ENCODE measurements at regions not wholly inside any gene's neighbourhood (a gene's known extent, or its start where the extent isn't known, plus 50 kb on each side); places are given as distances from the start of the nearest gene placed in this dataset.

GRCh38 chr15:31569836-31570235 is 243.2 kb downstream of the KLF13 start:
- no peaks in the 10 kb centered on the region for H4K20me1 ChIP-seq (ENCODE audit: control insufficient read depth, insufficient read depth, low read length, poor library complexity, severe bottlenecking)
- no peaks in the 10 kb centered on the region for H3K79me2 ChIP-seq (ENCODE audit: control insufficient read depth, insufficient read depth, low read length)
- H3K27me3 Mint-ChIP-seq: peaks cover 11% of the 10 kb centered on the region
- 95% methylated on average over 15 of the region's 17 CpGs for WGBS (ENCODE audit: insufficient coverage)
- no peaks in the 10 kb centered on the region for H3K4me1 ChIP-seq (ENCODE audit: control insufficient read depth in 2 of 2, insufficient read depth in 2 of 2, low read length in 2 of 2)
- H3K9ac ChIP-seq (ENCODE audit: low read length): no peak overlapping the region
- ChIA-PET CTCF (no interaction called here), POLR2A (no interaction called here)
- no peaks in the 10 kb centered on the region for H3K4me1 Mint-ChIP-seq
- no peaks in the 10 kb centered on the region for H3K27me3 ChIP-seq (replicated peaks in 1 of 4; ENCODE audit: control extremely low read depth in 1 of 4, control insufficient read depth in 3 of 4, insufficient read depth in 4 of 4, low read length in 3 of 4)
- H3K36me3 ChIP-seq (replicated peaks in 1 of 2; ENCODE audit: control extremely low read depth in 1 of 2, control insufficient read depth in 1 of 2, extremely low read depth in 1 of 2, insufficient read depth in 2 of 2, low read length in 1 of 2): no peaks in the 10 kb centered on the region
- H3K27ac ChIP-seq (ENCODE audit: low read length in 2 of 2): no peak overlapping the region
- no peak overlapping the region for H3K27ac Mint-ChIP-seq
- no peak for ATAC-seq (ENCODE audit: low read depth)
- H3K4me3 ChIP-seq (ENCODE audit: control extremely low read depth in 1 of 5, extremely low read depth in 1 of 5, insufficient read depth in 1 of 5, low read depth in 2 of 5, low read length in 4 of 5): no peak overlapping the region
- H2AFZ ChIP-seq (ENCODE audit: insufficient read depth, low read depth, low read length, poor library complexity, severe bottlenecking): no peak overlapping the region
- intact Hi-C loops (cut with micrococcal nuclease): no loop called here
- H3K9me3 ChIP-seq (ENCODE audit: control extremely low read depth in 1 of 3, control insufficient read depth in 2 of 3, insufficient read depth in 1 of 3, low read length in 2 of 3): peaks cover 0 to 14% (median 1%) of the 10 kb centered on the region in 3 donors
- no peak overlapping the region for H3K4me3 Mint-ChIP-seq
- H3K4me2 ChIP-seq (replicated peaks; ENCODE audit: low read depth, low read length, poor library complexity, severe bottlenecking): no peak overlapping the region
- no peak for DNase-seq
- H3K9me3 Mint-ChIP-seq (ENCODE audit: insufficient read depth): peaks cover 8% of the 10 kb centered on the region
- TF ChIP-seq EZH2 (IDR thresholded peaks at IDR 0.05; ENCODE audit: borderline replicate concordance, insufficient read depth, low read depth, low read length, poor library complexity, severe bottlenecking) (no peak), CTCF (IDR thresholded peaks at IDR 0.05) (no peak)

GRCh38 chr15:31570591-31570990 is 244.0 kb downstream of the KLF13 start:
- TF ChIP-seq CTCF (IDR thresholded peaks at IDR 0.05) (no peak), EZH2 (IDR thresholded peaks at IDR 0.05; ENCODE audit: borderline replicate concordance, insufficient read depth, low read depth, low read length, poor library complexity, severe bottlenecking) (no peak)
- peaks cover 8% of the 10 kb centered on the region for H3K9me3 Mint-ChIP-seq (ENCODE audit: insufficient read depth)
- Histone ChIP-seq H3K27ac (ENCODE audit: low read length in 2 of 2) (no peak overlapping the region), H3K4me3 (ENCODE audit: control extremely low read depth in 1 of 5, extremely low read depth in 1 of 5, insufficient read depth in 1 of 5, low read depth in 2 of 5, low read length in 4 of 5) (no peak overlapping the region), H3K9me3 (ENCODE audit: control extremely low read depth in 1 of 3, control insufficient read depth in 2 of 3, insufficient read depth in 1 of 3, low read length in 2 of 3) (peaks cover 0 to 14% (median 1%) of the 10 kb centered on the region in 3 donors), H2AFZ (ENCODE audit: insufficient read depth, low read depth, low read length, poor library complexity, severe bottlenecking) (no peak overlapping the region), H3K9ac (ENCODE audit: low read length) (no peak overlapping the region), H3K27me3 (replicated peaks in 1 of 4; ENCODE audit: control extremely low read depth in 1 of 4, control insufficient read depth in 3 of 4, insufficient read depth in 4 of 4, low read length in 3 of 4) (no peaks in the 10 kb centered on the region), H3K79me2 (ENCODE audit: control insufficient read depth, insufficient read depth, low read length) (no peaks in the 10 kb centered on the region), H3K4me1 (ENCODE audit: control insufficient read depth in 2 of 2, insufficient read depth in 2 of 2, low read length in 2 of 2) (no peaks in the 10 kb centered on the region), H4K20me1 (ENCODE audit: control insufficient read depth, insufficient read depth, low read length, poor library complexity, severe bottlenecking) (no peaks in the 10 kb centered on the region), H3K4me2 (replicated peaks; ENCODE audit: low read depth, low read length, poor library complexity, severe bottlenecking) (no peak overlapping the region), H3K36me3 (replicated peaks in 1 of 2; ENCODE audit: control extremely low read depth in 1 of 2, control insufficient read depth in 1 of 2, extremely low read depth in 1 of 2, insufficient read depth in 2 of 2, low read length in 1 of 2) (no peaks in the 10 kb centered on the region)
- H3K4me3 Mint-ChIP-seq: no peak overlapping the region
- H3K4me1 Mint-ChIP-seq: no peaks in the 10 kb centered on the region
- DNase-seq: no peak
- peaks cover 12% of the 10 kb centered on the region for H3K27me3 Mint-ChIP-seq
- H3K27ac Mint-ChIP-seq: no peak overlapping the region
- ATAC-seq (ENCODE audit: low read depth): no peak
- intact Hi-C loops (cut with micrococcal nuclease): no loop called here
- ChIA-PET CTCF (no interaction called here), POLR2A (no interaction called here)
- WGBS (ENCODE audit: insufficient coverage): 85% methylated on average over 8 of the region's 11 CpGs

Measured in B cell (primary cell).